Activated naive CD8-positive, alpha-beta T cell treated with anti-CD3 and anti-CD28 coated beads, Interleukin-2, amount 50 U/mL, for 16 hours (primary cell): ENCODE measurements at regions not wholly inside any gene's neighbourhood (a gene's known extent, or its start where the extent isn't known, plus 50 kb on each side); places are given as distances from the start of the nearest gene placed in this dataset.

Experiments
- DNase-seq: peaks from one replicate; pipeline ENCODE4 v3.0.0-alpha.2; 2020; ENCODE audit warnings: low read depth, low spot score

DNA sequence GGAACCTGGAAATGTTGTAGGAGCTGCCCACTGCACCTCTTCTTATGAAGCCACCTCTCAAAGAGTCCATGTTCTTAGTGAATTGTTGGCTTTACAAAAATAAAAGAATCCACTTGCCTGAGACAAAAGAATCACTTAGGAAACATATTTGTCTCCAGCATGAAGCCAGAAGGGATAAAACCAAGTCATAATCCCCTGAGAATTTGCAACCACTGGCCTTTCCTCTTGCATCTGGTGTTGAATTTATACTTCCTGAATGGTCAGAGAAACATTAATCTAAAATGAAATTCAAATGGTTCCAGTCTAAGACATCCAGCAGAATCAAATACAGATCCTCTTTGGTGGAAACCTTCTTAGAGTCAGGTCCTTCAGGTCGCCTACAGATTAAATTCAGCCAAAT is 192.5 kb upstream of the ECI2 start:
- no peak for DNase-seq

DNA sequence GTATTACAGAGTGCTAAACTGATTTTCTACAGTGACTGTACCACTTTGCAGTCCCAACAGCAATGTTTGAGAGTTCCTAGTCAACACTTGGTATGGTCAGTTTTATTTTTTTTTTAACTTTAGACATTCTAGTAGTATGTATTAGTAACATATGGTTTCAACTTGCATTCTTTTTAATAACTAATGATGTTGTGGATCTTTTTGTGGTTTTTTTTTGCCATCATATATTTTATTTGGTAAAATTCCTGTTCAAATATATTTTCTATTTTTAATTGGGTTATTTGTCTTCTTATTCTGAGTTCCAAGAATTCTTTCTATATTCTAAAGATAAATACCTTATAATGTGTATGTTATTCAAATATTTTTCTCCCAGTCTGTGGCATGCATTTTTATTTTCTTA is 189.4 kb upstream of the ECI2 start:
- no peak for DNase-seq

GRCh38 chr6:4323322-4323721 is 187.9 kb upstream of the ECI2 start:
- no peak for DNase-seq

DNA sequence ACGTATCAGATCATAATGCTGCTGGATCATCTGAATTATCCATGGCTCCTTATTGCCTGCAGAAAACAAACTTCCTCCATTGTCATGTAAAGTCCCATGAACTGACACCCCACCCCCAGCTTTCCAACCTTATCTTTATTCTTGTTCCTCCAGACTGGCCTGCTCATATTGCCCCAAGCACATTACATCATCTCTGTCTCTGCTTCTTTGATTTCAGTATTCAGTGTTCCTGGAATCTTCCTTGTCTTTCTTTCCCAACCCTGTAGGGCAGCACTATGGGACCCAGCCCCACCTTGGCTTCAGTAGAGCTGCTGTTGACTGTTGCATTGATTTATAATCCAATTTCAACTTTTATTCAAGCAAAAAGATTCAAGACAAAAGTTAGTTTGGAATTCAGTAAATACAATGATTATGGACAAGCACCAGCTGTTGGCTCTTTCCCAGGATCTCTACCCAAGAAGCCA is 187.5 kb upstream of the ECI2 start:
- DNase-seq: no peak

- DNase-seq: no peak
Measured at GRCh38 chr6:4322134-4322845, 186.9 kb upstream of the ECI2 start.

DNA sequence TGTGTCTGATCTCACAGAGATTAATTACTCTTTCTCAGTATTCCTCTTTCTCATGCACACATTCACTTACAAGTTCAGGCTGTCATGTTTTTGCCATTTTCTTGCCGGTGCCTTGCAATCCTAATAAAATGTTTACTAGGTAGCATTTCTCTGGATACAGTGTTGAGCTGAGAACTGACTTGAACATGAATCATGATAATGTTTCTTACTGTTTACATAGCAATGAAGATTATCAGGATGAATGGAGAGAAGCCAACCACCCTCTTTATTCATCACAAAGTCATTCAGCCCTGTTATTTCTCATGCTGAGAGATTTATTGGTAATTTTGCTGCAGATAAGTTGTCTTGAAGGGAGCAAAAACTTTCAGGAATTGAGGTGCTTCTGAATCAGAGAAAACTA is 185.5 kb upstream of the ECI2 start:
- no peak for DNase-seq

DNA sequence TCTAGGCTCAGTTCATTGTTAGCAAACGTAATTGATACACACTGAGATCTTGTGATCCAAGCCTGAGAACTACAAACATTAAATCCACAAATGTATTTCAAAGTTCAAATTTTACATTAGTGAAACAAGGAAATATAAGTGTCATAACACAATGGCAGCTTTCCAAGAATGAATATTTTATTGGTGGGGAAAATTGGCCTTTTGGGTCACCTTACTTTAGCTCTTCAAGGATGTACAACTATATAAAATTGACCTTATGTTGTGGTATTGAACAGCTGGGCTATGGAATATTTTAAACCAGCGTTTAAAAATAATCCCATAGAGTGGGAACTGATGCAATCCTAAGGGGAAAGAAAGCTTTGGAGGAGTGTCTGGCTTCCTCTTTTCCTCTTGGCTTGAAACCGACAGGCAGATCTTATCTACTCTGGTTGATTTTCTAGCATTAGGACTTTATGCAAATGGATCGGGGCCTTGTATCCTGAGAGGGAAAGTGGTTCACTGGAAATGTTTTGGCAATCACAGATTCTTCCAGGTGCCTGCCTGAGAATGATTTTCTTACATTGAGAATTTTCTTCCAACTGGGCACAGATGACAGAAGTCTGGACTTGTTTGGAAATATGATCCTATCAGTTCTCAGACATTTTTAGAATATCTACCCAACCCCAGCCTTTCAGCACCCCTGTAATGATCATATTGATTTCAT is 184.8 kb upstream of the ECI2 start:
- no peak for DNase-seq

- no peak for DNase-seq
Measured at GRCh38 chr6:4318321-4318720, 182.9 kb upstream of the ECI2 start.

DNA sequence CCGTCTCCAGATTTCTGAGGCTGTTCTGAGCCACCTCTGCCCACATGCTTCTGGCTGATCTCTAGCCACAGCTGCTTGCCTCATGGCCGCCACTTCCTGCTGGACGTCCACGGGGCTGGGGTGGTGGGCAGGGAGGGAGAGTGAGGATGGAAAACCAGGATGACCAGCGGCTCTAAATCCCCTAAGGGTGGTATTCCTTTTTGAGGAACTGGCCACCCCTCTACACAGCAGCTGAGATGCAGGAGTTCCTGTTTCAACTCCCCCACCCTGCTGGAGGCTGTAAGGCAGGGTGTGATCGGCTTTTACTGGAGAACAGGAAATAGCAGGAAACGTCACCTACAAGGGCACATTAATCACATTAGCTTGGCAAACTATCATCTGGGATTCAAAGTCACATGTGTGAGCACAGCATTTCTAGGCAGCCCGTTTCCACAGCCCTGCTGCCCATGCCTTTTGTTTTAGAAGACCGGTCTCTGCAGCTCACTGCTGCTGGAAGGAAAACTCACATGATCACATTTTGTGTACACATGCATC is 181.6 kb upstream of the ECI2 start:
- no peak for DNase-seq

GRCh38 chr6:4314201-4314707 is 178.9 kb upstream of the ECI2 start:
- DNase-seq: no peak

GRCh38 chr6:4313044-4313686 is 177.8 kb upstream of the ECI2 start:
- no peak for DNase-seq

DNA sequence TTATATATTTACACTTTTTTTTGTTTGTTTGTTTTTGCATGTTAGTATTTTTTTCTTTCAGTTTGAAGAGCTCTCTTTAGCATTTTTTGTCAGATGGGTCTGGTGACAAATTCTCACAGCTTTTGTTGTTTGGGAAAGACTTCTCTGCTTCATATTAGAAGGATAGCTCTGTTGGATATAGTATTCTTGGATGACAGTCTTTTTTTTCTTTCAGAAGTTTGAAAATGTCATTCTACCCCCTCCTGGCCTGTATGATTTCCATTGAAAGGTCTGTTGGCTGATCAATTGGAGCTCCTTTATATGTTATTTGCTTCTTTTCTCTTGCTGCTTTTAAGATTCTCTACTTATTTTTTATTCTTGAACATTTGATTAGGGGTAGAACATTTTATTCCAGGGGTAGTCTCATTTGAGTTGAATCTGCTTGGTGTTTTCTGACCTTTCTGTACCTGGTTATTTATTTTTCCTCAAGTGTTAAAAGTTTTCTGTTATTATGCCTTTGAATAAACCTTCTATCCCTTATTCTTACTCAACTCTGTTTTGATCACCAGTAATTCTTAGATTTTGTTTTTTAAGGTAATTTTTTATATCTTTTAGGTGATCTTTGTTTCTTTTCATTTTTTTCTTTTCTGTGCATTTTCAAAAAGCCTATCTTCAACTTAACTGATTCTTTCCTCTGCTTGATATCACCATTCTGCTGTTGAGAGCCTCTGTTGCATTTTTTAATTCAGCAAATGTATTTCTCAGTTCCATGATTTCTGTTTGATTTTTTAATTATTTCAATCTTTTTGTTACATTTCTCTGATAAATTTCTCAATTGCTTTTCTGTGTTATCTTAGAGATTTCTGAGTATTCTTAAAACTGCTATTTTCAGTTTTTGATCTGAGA is 176.8 kb upstream of the ECI2 start:
- DNase-seq: no peak

DNA sequence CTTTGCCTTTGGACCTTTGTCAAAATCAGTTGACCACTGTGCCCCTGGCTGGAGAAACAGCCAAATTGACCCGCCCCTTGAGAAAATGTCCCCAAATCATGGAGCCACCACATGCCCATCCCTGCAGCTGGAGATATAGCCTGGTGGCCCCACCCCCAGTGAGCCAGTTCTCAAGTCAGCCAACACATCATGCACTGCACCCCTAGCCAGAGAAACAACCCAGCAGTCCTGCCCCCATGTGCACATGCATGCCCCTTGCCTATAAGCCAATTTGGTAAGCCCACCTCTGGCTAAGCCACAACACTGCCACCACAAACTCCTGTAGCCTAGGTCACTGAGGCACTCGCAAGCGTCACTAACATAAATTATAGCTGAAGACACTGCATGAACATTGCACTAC is 174.2 kb upstream of the ECI2 start:
- no peak for DNase-seq

GRCh38 chr6:4308364-4308763 is 173.0 kb upstream of the ECI2 start:
- DNase-seq: no peak

- no peak for DNase-seq
Measured at GRCh38 chr6:4304927-4305455, 169.6 kb upstream of the ECI2 start.

GRCh38 chr6:4303638-4304037 is 168.3 kb upstream of the ECI2 start:
- no peak for DNase-seq

- DNase-seq: no peak
Measured at GRCh38 chr6:4302524-4302923, 167.1 kb upstream of the ECI2 start.

DNA sequence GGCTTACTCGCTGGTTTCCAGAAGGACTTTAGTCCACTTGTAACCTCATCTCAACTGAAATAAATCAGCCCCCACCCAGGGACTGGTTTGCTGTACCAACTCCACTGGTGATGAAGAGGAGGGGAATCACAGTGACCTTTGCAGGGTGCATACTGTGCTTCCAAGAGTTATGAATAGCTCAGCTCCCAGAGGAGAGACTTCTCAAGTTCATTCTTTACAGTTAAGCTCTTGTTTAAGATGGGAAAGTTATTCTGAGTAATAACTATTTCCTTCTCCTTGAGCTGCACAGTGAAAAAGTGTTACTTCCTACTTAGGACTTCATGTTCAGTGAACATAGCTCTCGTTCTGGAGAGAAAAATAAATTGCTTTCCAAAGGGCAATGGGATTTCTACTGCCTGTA is 166.5 kb upstream of the ECI2 start:
- no peak for DNase-seq

GRCh38 chr6:4300917-4301316 is 165.5 kb upstream of the ECI2 start:
- DNase-seq: no peak

DNA sequence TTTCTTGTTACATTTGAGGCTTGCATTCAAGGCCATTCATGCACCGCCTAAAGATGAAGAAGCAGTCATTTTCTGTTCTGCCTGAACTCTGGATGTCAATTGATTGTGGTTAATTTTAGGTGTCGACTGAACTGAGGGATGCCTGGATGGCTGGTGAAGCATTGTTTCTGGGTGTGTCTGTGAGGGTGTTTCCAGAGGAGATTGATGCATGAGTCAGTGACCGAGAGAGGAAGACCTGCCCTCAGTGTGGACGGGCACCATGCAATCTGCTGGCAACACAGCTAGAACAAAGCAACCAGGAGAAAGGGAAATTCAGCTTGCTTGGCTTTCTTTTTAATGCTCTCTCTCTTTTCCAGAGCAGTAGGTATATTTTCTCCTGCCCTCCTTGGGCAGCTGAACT is 164.1 kb upstream of the ECI2 start:
- DNase-seq: no peak

DNA sequence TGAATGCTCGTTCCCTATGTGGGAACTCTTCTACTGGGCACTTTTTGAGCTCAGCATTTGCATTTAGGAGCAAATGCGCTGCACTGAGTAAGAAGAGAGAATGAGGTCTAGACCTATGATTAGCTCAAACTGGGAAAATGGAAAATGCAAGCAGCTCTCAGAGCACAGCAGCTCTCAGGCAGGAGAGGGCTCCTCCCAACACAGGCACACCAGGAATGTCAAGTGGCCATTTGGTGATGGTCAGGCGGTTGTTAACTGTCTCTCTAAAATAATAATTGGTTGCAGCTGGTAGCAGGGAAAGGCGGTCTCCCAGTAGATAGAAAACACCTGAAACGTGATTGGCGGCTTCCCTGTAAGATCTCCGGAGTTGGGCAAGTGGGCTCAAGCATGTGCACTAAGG is 162.0 kb upstream of the ECI2 start:
- DNase-seq: no peak
